Activated T-cell treated with anti-CD3 and anti-CD28 coated beads, Interleukin-2, amount 50 U/mL, for 24 hours (primary cell): ENCODE measurements at regions not wholly inside any gene's neighbourhood (a gene's known extent, or its start where the extent isn't known, plus 50 kb on each side); places are given as distances from the start of the nearest gene placed in this dataset.
"Not testable (repeated sequence)": the region's sequence is repeated elsewhere in the genome, so short reads cannot be mapped to it uniquely, and the experiment has no call there.

ENCODE experiments used
- DNase-seq: peaks from one replicate; pipeline ENCODE4 v3.0.0-alpha.2; 2020
- H3K27ac Mint-ChIP-seq: 2 replicates; pipeline ENCODE4 v1.8.0; 2020; ENCODE audit warnings: mild to moderate bottlenecking, mixed read lengths
- H3K27me3 Mint-ChIP-seq: 2 replicates; pipeline ENCODE4 v1.8.0; 2020; ENCODE audit warnings: mixed read lengths
- H3K36me3 Mint-ChIP-seq: 2 replicates; pipeline ENCODE4 v1.8.0; 2020; ENCODE audit warnings: low read depth, mixed read lengths
- H3K4me1 Mint-ChIP-seq: 2 replicates; pipeline ENCODE4 v1.8.0; 2020; ENCODE audit warnings: low read depth, mixed read lengths
- H3K4me3 Mint-ChIP-seq: 2 replicates; pipeline ENCODE4 v1.8.0; 2020; ENCODE audit warnings: mild to moderate bottlenecking, moderate library complexity, mixed read lengths
- H3K9me3 Mint-ChIP-seq: 2 replicates; pipeline ENCODE4 v1.8.0; 2020; ENCODE audit warnings: mixed read lengths

DNA sequence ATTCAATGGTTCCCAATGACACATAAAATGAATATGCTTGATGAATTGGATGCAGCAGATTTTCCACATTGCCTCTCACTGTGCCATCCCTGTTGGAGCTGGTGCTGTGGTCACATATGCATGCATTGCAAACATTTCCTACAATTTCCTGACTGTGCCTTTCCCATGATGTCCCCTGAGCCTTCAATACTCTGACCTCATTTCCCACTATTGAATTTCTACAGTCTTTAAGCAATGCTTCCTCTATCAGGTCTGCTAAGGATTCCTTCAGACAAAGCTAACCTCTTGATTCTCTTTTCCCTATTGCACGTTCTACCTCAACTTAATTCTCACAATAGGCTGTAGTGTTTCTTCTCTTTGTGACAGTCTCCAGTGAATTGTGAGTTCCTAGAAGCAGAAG lies 342.5 kb upstream of the CRIM1 start:
- DNase-seq, result no peak
- H3K9me3 Mint-ChIP-seq, result no peaks in the 10 kb centered on the region
- no peaks in the 10 kb centered on the region for H3K36me3 Mint-ChIP-seq
- peaks cover 2% of the 10 kb centered on the region for H3K27me3 Mint-ChIP-seq
- H3K27ac Mint-ChIP-seq, result no peak overlapping the region
- no peaks in the 10 kb centered on the region for H3K4me1 Mint-ChIP-seq
- no peak overlapping the region for H3K4me3 Mint-ChIP-seq

GRCh38 chr2:36006444-36006843 lies 349.1 kb upstream of the CRIM1 start:
- Mint-ChIP-seq H3K4me3 (no peak overlapping the region), H3K27me3 (no peaks in the 10 kb centered on the region), H3K9me3 (no peaks in the 10 kb centered on the region), H3K36me3 (no peaks in the 10 kb centered on the region), H3K4me1 (peaks cover 9% of the 10 kb centered on the region), H3K27ac (no peak overlapping the region)
- DNase-seq, result no peak

- Mint-ChIP-seq H3K4me3 (no peak overlapping the region), H3K9me3 (no peaks in the 10 kb centered on the region), H3K4me1 (peaks cover 9% of the 10 kb centered on the region), H3K27me3 (peaks cover 7% of the 10 kb centered on the region), H3K36me3 (no peaks in the 10 kb centered on the region), H3K27ac (no peak overlapping the region)
- DNase-seq, result no peak
Measured at GRCh38 chr2:36002941-36003340, 352.6 kb upstream of the CRIM1 start.

- no peak overlapping the region for H3K4me3 Mint-ChIP-seq
- H3K27ac Mint-ChIP-seq, result no peak overlapping the region
- peaks cover 7% of the 10 kb centered on the region for H3K27me3 Mint-ChIP-seq
- H3K4me1 Mint-ChIP-seq, result peaks cover 2% of the 10 kb centered on the region
- no peaks in the 10 kb centered on the region for H3K36me3 Mint-ChIP-seq
- no peaks in the 10 kb centered on the region for H3K9me3 Mint-ChIP-seq
- DNase-seq, result no peak
Measured at GRCh38 chr2:35997488-35997887, 358.1 kb upstream of the CRIM1 start.

DNA sequence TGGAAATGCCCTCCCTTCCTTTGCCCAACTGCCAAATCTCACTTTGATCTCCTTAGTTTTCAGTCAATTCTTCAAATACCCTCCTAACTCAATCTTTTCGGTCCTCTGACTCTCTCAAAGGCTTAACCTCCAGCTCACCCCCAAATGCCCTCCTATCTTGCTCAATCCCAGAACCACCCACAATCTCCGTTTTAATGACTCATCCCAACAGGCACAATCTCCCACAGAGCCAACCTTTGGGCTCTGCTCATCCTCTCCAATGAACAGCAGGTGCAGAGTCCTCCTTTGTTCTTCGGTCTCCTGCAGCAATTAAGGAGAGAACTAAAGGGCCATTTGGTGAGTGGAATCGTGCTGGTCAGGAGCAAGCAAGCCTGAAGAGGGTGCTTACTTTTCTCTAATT lies 366.1 kb upstream of the CRIM1 start:
- Mint-ChIP-seq H3K27ac (no peak overlapping the region), H3K36me3 (no peaks in the 10 kb centered on the region), H3K27me3 (no peaks in the 10 kb centered on the region), H3K4me3 (no peak overlapping the region), H3K9me3 (no peaks in the 10 kb centered on the region), H3K4me1 (peaks cover 8% of the 10 kb centered on the region)
- DNase-seq, result no peak

DNA sequence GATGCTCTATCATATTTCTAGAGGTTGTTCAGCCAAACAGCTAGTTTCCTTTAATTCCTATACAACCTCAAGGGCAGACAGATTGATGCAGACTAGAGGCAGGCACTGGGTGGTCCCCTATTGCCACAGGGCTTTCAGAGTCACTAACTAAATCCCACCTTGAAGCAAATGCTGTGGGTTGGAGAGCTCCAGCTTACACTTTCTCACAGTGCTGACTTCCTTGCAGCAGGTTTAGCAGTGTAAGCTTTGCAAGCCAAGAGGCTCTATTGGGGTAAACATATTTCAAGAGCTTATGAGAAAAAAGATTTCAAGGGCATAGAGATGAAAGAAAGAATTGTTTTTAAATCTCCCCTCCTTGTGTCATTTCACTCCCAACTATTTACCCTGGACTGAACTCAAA lies 366.5 kb upstream of the CRIM1 start:
- Mint-ChIP-seq H3K36me3 (no peaks in the 10 kb centered on the region), H3K4me3 (no peak overlapping the region), H3K27me3 (no peaks in the 10 kb centered on the region), H3K27ac (no peak overlapping the region), H3K4me1 (peaks cover 9% of the 10 kb centered on the region), H3K9me3 (no peaks in the 10 kb centered on the region)
- DNase-seq, result no peak

DNA sequence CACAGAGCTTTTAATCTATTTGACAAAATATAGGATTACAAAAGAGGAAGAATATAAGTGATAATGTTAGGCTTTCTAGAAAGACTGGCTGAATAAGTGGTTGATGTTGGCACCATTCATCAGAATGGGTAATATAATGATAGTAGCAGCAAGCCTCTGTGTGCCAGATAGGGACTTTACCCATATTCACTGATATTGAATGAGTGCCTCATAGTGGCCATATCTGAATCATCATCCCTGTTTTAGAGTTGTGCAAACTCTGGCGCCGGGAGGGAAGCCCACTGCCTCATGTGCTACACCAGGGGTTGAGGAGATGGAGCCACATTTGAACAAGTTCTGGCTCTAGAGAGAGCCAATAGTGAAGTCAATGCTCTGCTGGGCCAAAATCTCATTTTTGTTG lies 368.7 kb upstream of the CRIM1 start:
- no peak for DNase-seq
- no peak overlapping the region for H3K27ac Mint-ChIP-seq
- no peaks in the 10 kb centered on the region for H3K9me3 Mint-ChIP-seq
- H3K27me3 Mint-ChIP-seq, result no peaks in the 10 kb centered on the region
- peaks cover 9% of the 10 kb centered on the region for H3K4me1 Mint-ChIP-seq
- no peak overlapping the region for H3K4me3 Mint-ChIP-seq
- H3K36me3 Mint-ChIP-seq, result no peaks in the 10 kb centered on the region

DNA sequence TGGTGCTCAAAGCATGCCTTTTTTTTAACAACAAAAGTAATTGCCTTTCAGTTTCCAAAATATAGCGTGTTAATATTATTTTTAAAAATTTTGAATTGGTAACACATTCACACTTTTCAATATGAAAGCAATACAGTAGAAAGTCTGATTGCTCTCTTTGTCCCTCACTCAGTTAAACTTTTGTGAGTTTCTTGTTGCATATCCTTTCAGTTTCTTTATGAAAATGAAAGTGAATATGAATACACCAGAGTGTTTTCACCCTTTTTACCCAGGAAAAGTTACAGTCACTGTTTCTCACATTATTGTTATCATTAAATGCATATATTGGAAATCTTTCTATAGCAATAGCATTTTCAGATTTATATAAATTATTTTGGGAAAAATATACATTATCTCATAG lies 377.4 kb upstream of the CRIM1 start:
- H3K27me3 Mint-ChIP-seq, result peaks cover 2% of the 10 kb centered on the region
- DNase-seq, result no peak

DNA sequence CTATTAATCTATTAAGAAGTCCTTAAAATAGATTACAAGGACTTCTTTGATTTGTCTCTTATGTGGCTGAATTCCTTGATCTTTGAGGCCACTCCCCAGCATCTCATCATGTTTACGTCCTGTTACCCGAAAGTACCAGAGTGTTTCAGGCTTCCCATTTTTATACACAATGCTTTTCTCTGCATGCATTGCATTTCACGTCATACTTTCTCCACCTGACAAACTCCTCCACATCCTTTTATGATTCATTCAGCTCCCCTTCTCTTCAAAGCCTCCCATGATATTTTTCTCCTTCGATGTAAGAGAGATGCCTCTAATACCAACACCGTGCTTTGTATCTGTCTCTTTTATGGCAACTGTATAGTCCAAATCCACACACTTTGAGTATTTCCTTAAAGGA lies 379.0 kb upstream of the CRIM1 start:
- Mint-ChIP-seq H3K4me3 (no peak overlapping the region), H3K27me3 (peaks cover 2% of the 10 kb centered on the region), H3K4me1 (peaks cover 10% of the 10 kb centered on the region), H3K27ac (no peak overlapping the region), H3K9me3 (no peaks in the 10 kb centered on the region), H3K36me3 (no peaks in the 10 kb centered on the region)
- DNase-seq, result no peak

More for the DNA sequence above, 377.4 kb upstream of the CRIM1 start:
- H3K4me1 Mint-ChIP-seq, result peaks cover 10% of the 10 kb centered on the region
- H3K9me3 Mint-ChIP-seq, result no peaks in the 10 kb centered on the region
- H3K27ac Mint-ChIP-seq, result no peak overlapping the region
- H3K4me3 Mint-ChIP-seq, result no peak overlapping the region
- H3K36me3 Mint-ChIP-seq, result no peaks in the 10 kb centered on the region

- Mint-ChIP-seq H3K4me3 (no peak overlapping the region), H3K36me3 (no peaks in the 10 kb centered on the region), H3K27me3 (peaks cover 6% of the 10 kb centered on the region), H3K9me3 (no peaks in the 10 kb centered on the region), H3K27ac (no peak overlapping the region), H3K4me1 (peaks cover 5% of the 10 kb centered on the region)
- DNase-seq, result no peak
Measured at GRCh38 chr2:35973737-35974132, 381.8 kb upstream of the CRIM1 start.

- H3K4me1 Mint-ChIP-seq, result peaks cover 4% of the 10 kb centered on the region
- no peaks in the 10 kb centered on the region for H3K36me3 Mint-ChIP-seq
- H3K27ac Mint-ChIP-seq, result no peak overlapping the region
- no peak for DNase-seq
- peaks cover 6% of the 10 kb centered on the region for H3K27me3 Mint-ChIP-seq
- H3K4me3 Mint-ChIP-seq, result no peak overlapping the region
- no peaks in the 10 kb centered on the region for H3K9me3 Mint-ChIP-seq
Measured at GRCh38 chr2:35973132-35973736, 382.3 kb upstream of the CRIM1 start.

- H3K9me3 Mint-ChIP-seq, result no peaks in the 10 kb centered on the region
- DNase-seq, result no peak
Measured at GRCh38 chr2:35963824-35964223, 391.8 kb upstream of the CRIM1 start.

DNA sequence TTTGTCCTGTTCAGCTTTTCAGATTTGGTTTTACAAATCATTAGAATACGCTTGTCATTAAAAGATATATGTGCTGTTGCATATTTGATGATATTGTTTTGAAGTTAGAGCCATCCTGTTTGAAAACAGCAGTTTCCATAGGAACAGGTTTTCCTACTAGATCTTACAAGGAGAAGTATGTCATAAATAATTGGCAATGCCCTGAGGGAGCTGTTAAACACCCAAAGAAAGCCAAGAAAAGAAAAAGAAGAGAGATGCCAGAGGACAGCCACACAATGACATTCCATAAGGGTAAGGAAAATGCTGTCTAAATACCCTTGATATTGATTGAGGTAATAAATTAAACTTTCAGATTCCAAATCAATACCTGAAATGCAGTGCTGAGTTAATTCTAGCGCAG lies 392.2 kb upstream of the CRIM1 start:
- H3K27me3 Mint-ChIP-seq, result no peaks in the 10 kb centered on the region
- no peaks in the 10 kb centered on the region for H3K36me3 Mint-ChIP-seq
- no peak overlapping the region for H3K4me3 Mint-ChIP-seq
- no peaks in the 10 kb centered on the region for H3K4me1 Mint-ChIP-seq
- H3K27ac Mint-ChIP-seq, result no peak overlapping the region
- no peaks in the 10 kb centered on the region for H3K9me3 Mint-ChIP-seq
- no peak for DNase-seq

More at GRCh38 chr2:35963824-35964223, 391.8 kb upstream of the CRIM1 start:
- no peak overlapping the region for H3K4me3 Mint-ChIP-seq
- no peaks in the 10 kb centered on the region for H3K4me1 Mint-ChIP-seq
- H3K27ac Mint-ChIP-seq, result no peak overlapping the region
- no peaks in the 10 kb centered on the region for H3K27me3 Mint-ChIP-seq
- H3K36me3 Mint-ChIP-seq, result no peaks in the 10 kb centered on the region

- Mint-ChIP-seq H3K27ac (no peak overlapping the region), H3K4me3 (no peak overlapping the region), H3K27me3 (no peaks in the 10 kb centered on the region), H3K36me3 (no peaks in the 10 kb centered on the region), H3K9me3 (no peaks in the 10 kb centered on the region), H3K4me1 (no peaks in the 10 kb centered on the region)
- DNase-seq, result no peak
Measured at GRCh38 chr2:35962585-35963146, 392.9 kb upstream of the CRIM1 start.

GRCh38 chr2:35960596-35960995 lies 395.0 kb upstream of the CRIM1 start:
- H3K4me3 Mint-ChIP-seq, result no peak overlapping the region
- no peaks in the 10 kb centered on the region for H3K36me3 Mint-ChIP-seq
- no peaks in the 10 kb centered on the region for H3K9me3 Mint-ChIP-seq
- DNase-seq, result no peak
- H3K27me3 Mint-ChIP-seq, result no peaks in the 10 kb centered on the region
- H3K27ac Mint-ChIP-seq, result no peak overlapping the region
- H3K4me1 Mint-ChIP-seq, result no peaks in the 10 kb centered on the region

- not testable (repeated sequence) for DNase-seq, H3K9me3 Mint-ChIP-seq, H3K27me3 Mint-ChIP-seq, H3K4me1 Mint-ChIP-seq, H3K4me3 Mint-ChIP-seq, H3K27ac Mint-ChIP-seq, H3K36me3 Mint-ChIP-seq
Measured at GRCh38 chr2:35957053-35957452, 398.5 kb upstream of the CRIM1 start.
